CD4-positive, alpha-beta T cell treated with Interleukin-2 at 100 ng/mL for 4 hours (primary cell): ENCODE measurements at regions not wholly inside any gene's neighbourhood (a gene's known extent, or its start where the extent isn't known, plus 50 kb on each side); places are given as distances from the start of the nearest gene placed in this dataset.
"Not testable (repeated sequence)": the region's sequence is repeated elsewhere in the genome, so short reads cannot be mapped to it uniquely, and the experiment has no call there.

ENCODE experiments used
- DNase-seq: peaks from one replicate; pipeline ENCODE4 v3.0.0-alpha.2; 2020; ENCODE audit warnings: low spot score

DNA sequence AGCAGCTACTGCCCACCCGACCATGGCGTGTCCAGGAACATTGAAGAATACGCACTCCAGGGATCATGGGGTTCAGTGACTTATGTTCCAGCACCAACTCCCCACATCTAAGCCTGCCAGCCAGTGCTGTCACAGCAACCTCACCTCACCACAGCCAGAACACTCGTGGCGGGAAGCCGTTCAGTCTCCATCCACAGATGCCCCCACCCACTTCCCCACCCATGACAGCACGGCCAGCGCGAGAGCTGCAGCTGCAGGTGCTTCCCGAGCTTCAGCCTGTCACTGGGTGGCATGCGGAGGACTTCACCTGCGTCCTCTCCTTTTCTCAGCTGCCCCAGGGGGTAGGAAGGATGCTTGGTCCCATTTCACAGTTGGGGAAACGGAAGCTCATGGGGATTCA, 50.3 kb downstream of the RBFOX3 start:
- no peak for DNase-seq

- no peak for DNase-seq
These were observed 51.6 kb downstream of the RBFOX3 start for GRCh38 chr17:79559111-79559887.

DNA sequence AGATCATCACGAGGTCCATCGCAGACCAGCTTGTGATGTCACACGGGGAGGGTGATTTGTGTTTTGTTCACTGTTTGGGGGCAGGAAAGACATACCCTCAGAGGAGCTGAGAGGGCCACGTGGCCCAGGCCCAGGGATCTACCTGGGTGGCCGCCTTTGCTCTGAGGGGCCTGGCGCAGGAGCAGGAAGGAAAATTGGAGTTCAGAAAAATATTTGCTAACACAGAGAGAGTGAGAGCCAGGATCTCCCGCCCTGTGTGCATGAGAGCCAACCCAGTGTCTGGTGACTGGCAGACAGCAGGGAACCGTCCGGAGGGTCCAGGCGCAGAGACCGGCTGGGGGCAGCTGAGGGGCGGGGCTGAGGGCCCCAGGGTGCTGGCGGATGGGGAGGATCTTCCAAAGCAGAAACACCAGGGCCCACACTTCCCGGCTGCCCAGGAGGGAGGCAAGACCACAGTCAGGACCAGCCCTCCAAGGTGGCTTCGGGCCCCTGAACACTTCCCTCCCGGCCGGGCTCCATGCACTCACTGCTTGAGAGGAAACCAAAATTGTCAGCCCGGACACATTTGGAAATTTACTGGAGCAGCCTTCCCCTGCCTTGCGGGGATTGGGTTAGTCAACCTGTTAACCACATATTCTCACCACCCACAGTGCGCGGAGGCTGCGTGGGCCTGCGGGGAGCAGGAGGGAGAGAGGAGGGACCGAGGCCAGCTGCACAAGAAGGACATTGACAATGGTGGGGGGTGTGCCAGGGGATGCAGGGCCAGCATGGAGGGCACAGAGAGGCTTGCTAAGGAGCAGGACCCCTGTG, 52.6 kb downstream of the RBFOX3 start:
- no peak for DNase-seq

DNA sequence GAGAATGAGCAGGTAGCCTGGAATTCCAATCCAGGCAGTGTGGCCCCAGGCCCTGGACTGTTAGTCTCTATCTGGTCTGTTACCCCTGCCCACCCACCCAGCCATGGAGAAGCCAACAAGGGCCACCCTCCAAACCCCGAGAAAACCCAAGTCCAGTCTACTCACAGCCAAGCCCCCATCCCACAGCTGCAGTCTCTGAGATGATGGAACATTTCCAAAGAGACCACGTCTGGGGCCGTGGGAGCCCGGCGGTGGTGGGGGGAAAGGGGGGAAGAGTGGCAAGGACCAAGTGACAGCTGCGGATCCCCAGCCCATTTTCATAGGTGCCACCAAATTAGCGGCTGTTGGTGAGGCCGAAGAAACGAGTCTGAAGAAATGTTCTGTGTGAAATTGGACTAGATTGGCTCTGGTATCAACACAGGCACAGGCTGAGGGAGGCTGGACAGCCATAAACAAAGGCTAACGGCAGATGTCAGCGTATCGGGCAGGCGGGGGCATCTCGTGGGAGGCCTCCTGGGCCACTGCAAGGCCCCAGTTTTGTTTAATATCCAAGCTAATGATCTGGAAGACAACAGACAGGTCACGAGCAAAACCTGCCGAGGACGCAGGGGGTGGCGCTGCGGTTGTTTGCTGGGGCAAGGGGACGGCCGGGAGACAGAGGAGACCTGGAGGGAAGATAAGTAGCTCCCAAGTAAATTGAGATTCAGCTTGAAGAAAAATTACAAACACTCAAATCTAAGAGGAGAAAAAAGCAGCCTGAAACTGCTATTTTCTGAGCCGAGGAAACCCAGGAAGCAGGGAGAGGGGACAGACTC, 53.4 kb downstream of the RBFOX3 start:
- DNase-seq: no peak

GRCh38 chr17:79556271-79556670, 54.6 kb downstream of the RBFOX3 start:
- DNase-seq: peak; percentile 14

GRCh38 chr17:79555543-79555942, 55.3 kb downstream of the RBFOX3 start:
- no peak for DNase-seq

GRCh38 chr17:79554346-79554745, 56.5 kb downstream of the RBFOX3 start:
- not testable (repeated sequence) for DNase-seq

DNA sequence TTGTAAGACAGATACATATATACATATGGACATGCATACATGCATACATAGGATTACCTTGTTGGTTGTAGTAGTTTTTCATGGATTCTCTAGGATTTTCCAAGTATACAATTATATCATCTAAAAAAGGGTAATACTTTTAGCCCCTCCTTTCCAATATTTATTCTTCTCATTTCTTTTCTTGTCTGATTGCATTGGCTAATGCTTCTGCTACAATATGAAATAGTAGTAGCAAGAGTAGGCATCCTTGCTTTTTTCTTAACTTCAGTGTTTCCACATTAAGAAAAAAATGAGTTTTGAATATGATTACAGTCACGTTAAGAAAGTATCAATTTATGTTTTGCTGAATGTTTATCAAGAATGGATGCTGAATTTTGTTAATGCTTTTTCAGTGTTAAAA, 58.0 kb downstream of the RBFOX3 start:
- no peak for DNase-seq

DNA sequence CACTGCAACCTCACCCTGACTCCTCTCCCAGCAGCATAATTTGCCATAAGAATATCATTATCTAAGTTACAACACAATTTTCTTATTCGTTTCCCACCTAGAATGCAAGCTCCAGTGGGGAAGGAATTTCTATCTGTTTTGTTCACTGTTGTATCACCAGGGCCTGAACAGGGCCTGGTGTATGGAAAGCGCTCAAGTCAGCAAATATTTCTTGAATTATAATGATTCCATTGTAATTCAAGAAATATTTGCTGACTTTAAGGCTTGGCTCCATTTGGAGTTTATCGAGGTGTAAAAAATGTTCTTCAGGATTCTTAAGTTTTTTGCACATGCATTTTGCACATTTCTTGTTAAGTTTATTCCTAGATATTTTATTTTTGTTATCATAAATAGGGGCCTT, 58.4 kb downstream of the RBFOX3 start:
- DNase-seq: no peak

DNA sequence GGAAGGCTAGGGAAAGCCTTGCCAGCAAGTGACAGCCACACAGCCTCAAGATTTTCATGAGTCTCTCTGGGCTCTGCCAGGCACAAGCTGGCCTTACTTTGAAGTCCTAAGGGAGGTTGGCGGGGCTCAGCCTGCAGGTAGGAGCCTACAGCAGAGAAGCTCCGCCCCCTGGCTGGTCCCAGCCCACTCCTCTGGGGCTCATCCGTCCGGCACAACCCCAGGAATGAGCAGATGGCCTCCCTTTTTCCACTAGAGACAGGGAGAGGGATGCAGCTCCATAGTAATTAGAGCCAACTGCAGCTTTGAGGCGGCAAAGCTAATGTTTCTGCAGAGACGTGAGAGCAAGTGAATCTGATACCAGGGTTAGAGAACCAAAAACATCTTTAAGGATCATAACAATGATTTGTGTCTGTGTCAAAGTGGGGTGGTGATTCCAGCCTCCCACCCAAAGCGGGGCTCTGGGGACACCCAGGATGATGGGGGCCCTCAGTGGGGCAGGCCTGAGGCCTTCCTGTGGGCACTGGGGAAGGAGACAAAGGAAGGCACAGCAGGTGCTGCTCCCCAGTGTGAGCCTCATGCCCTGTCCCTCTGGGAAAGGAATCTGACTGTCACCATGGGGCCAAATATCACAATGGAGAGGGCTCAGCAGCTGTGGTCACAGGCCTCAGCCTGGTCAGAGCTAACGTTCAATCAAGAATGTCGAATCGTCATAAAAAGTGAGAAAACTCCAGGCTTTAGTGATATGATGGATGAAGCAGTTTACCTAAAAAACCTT, 61.5 kb downstream of the RBFOX3 start:
- DNase-seq: no peak

DNA sequence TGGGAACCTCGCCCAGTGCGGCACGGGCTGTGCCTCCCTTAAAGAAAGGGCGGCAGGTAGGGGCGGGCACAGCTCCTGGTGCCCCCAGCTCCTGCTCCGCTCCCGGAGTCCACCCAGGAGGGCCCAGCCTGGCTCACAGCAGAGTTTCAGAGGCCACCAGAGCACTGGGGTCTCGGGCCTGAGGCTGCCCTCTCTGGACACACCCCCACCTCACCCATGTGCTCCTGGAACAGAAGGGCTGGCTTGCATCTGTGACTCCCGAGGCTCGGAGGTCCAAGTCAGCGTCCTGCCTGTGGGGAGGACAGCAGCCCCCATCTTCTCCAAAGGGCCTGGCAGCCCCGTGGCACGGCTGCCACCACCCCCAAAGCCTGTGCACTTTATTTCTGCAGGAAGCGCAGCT, 62.7 kb downstream of the RBFOX3 start:
- no peak for DNase-seq

DNA sequence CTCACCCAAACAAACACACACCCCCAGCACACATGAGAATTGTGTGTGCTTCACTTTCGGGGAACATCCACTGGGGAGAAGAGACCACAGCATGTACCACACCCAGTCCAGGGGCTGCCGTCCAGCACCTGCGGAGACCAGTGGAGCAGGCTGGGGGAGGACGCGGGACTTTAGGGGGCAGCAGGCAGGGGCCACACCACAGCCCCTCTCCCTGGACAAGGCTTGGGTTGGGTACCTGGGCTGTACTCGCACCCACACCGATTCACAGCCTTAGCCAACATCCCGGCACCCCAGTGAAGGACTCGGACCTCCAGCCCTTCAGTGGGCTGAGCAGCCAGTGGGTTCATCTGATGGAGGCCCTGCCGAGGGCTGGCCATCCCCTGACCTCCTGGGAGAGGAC, 63.3 kb downstream of the RBFOX3 start:
- DNase-seq: no peak

- not testable (repeated sequence) for DNase-seq
These were observed 63.7 kb downstream of the RBFOX3 start for GRCh38 chr17:79547171-79547570.

GRCh38 chr17:79546386-79546785, 64.5 kb downstream of the RBFOX3 start:
- DNase-seq: no peak

DNA sequence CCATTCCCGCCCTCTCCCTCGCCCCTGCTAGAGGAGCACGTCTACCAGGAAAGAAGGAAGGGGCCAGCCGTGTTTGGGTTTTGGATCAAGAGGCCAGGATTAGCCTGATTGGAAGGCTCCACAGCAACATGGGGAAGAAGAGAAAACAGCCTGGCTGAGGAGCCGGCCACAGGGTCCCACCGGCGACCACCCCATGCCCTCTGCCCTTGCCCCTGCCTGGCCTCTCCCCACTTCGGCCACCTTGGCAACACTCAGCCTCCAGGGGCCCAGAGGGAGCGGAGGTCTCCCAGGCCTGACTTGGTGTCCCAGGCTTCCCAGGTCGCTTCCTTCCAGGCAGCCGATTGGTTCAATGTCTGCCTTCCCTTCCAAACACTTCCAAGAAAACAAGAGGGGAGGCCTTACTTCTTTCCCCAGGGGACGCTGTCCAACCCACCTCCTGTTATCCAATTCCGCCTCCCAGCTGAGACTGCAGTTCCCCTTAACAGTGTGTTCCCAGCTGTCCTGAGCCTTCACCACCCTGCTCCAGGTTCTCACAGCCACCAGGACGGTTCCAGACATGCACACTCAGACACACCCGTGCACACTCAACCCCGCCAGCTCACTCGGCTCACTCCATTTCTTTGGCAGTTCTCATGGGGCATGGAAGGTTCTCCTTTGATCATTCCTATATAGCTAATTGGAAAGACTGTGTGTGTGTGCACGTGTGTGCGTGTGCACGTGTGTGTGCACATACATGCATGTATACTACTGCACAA, 65.4 kb downstream of the RBFOX3 start:
- no peak for DNase-seq

GRCh38 chr17:79544142-79544914, 66.5 kb downstream of the RBFOX3 start:
- DNase-seq: no peak

GRCh38 chr17:79543531-79543930, 67.3 kb downstream of the RBFOX3 start:
- DNase-seq: no peak

GRCh38 chr17:79542718-79543117, 68.1 kb downstream of the RBFOX3 start:
- no peak for DNase-seq

DNA sequence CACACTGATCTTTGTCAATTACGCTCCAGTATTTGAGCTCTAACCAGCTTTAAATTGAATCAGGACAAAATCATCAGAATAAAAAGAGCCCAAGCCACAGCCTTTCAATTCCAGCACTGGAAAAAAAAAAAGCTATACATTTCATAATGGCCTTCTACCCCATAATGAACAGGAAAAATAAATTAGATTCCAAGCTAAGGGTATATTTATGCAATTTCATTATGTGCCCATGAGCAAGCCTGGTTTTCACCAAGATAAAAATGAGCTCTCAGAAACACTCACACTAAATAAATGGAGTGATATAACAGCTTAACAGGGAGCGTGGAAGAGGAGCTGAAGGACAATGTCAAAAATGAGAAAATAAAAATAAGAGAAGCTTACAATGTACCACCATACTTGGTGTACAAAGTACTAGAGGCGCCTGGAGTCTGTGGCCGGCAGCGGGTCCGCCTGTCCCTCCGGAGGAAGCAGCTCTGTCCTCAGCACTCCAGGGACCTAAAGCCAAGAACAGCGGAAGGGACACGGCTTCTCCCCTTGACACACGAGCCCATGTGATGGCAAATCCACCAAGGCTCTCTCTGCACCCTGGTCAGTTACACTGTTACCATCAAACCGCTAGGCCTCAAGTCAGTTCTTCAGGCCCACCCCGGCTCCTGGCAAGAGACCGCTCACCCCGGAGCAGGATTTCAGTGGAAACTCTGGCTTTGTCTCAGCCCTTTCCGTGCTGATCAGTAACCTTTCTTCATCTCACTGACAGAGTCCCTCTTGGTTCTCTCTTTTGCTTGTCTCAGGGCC, 69.6 kb downstream of the RBFOX3 start:
- DNase-seq: no peak
